GM04503 (cell line): ENCODE measurements at regions not wholly inside any gene's neighbourhood (a gene's known extent, or its start where the extent isn't known, plus 50 kb on each side); places are given as distances from the start of the nearest gene placed in this dataset.

Experiments
- DNase-seq: peaks from one replicate; pipeline ENCODE4 v3.0.0-alpha.2; 2012; ENCODE audit warnings: low read depth

DNA sequence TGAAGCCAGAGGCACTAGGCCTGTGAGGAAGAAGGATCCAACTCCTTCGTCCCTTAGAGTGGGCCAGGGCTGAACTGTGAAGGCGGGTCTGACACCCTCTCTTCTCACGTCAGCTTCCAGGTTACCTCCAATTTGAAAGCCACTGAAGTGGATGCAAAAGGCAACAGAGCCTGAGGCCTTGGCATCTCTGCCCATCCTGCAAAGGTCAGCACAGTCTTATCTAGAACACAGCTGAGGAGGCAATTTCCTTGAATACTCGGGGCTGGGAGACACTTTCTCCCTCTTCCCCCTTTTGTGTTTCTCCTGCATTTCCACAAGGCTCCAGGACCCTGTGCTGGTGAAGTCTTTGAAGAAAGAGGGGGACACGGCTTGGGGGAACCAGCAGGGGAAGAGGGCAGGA, 91.6 kb upstream of the PAX6 start:
- DNase-seq: no peak

DNA sequence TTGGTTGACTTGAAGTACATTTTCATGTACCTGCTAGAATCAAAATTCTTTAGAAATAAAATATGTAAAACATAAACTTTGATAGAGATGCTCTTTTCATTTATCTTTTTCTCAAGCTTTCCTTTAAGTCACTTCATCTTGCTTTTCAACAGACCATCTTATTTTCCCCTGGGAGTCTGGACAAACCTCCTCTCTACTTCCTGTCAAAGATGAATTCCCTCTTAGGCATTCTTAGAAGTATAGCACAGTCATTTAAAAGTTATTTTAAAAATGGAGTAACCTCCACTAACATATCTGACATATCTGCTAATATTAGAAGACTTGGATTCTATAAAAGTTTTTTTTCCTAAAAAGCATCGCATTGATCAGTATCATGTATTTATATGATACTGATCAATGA, 84.8 kb upstream of the PAX6 start:
- no peak for DNase-seq

DNA sequence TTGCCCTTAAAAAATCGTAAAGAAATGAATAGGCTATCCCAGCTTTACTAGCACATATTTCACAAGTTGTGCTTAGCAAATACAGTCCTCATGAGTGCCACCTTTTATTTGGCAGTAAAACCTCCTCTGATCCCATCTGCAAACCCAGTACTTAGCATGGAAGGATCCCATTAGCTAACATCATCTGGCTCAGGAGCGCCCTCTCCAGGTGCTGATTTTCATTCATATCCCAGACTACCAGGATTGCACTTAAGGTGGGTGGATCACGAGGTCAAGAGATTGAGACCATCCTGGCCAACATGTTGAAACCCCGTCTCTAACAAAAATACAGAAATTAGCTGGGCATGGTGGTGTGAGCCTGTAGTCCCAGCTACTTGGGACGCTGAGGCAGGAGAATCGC, 76.1 kb upstream of the PAX6 start:
- DNase-seq: no peak

GRCh38 chr11:31884080-31884479, 73.0 kb upstream of the PAX6 start:
- DNase-seq: no peak

- DNase-seq: no peak
Measured at GRCh38 chr11:31883435-31883834, 72.3 kb upstream of the PAX6 start.

GRCh38 chr11:31882951-31883392, 71.8 kb upstream of the PAX6 start:
- no peak for DNase-seq

- DNase-seq: no peak
Measured at GRCh38 chr11:31881825-31882224, 70.7 kb upstream of the PAX6 start.

DNA sequence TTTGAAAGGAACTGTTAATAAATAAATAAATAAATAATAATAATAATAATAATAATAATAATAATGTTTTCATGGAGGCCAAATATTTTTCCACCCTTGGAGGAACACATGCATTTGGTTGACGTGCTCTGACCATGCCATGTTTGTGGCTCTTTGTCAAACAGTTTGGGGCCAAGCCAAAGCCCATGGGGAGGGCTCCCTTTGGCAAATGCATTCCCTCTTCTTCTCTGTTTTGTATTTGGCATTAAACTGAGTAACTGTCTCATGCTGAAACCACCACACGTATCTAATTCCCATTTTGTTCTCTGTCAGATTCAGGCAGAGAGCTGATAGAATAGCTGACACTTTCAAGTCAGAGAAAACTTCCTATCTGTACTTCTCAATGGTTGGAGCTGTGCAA, 68.6 kb upstream of the PAX6 start:
- DNase-seq: no peak

DNA sequence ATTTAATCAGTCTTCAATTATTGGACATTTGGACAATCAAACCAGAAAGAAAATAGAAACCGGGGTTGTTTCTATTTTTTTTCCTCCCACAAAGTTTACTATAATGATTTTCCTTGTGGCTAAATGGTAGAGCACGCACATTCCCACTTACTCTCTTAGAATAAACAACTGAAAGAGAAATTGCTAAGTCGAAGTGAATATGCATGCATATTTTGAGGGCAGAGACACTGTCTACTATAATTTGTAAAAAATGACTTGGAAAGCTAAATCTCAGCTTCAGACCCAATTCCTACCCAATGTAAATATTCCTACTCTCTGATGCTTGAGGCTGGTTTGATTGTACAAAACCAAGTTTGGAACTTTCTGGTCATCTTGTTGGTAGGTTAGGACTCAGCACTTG, 66.7 kb upstream of the PAX6 start:
- no peak for DNase-seq

DNA sequence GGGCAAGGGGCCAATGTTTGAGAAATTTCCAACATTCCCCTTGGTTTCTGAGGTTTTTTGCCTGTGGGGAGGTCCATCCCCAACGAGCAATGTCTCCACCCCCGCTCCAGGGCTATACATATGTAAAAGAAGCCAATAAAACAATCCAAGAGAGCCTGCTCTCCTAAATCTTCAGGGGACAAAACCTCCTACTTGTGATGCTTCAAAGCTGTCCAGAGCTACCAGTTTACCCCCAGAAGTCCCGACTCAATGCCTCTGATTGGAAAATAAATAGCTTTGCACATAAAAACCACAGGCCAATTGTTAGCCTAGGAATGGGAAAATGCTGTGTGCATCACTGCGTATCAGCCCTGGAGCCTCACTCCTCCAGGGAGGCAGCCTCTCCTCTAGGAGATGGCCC, 66.0 kb upstream of the PAX6 start:
- DNase-seq: no peak

- no peak for DNase-seq
Measured at GRCh38 chr11:31875866-31876560, 64.9 kb upstream of the PAX6 start.

- no peak for DNase-seq
Measured at GRCh38 chr11:31874631-31875191, 63.6 kb upstream of the PAX6 start.

GRCh38 chr11:31873124-31873523, 62.0 kb upstream of the PAX6 start:
- no peak for DNase-seq

GRCh38 chr11:31872076-31872443, 60.9 kb upstream of the PAX6 start:
- DNase-seq: no peak

GRCh38 chr11:31871310-31872075, 60.4 kb upstream of the PAX6 start:
- DNase-seq: no peak

GRCh38 chr11:31870609-31871309, 59.6 kb upstream of the PAX6 start:
- DNase-seq: no peak

DNA sequence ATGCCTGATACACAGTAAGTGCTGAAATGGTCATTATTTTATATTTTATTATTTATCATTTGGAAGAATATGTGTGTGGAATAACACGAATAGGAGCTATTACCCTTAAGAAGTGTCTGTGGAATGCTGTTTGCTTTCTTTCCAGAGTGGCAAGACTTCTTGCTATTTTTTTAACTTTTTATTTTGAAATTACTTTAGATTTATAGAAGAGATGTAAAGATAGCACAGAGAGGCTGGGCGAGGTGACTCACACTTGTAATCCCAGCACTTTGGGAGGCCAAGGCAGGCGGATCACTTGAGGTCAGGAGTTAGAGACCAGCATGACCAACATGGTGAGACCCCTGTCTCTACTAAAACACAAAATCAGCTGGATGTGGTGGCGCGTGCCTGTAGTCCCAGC, 58.9 kb upstream of the PAX6 start:
- no peak for DNase-seq

DNA sequence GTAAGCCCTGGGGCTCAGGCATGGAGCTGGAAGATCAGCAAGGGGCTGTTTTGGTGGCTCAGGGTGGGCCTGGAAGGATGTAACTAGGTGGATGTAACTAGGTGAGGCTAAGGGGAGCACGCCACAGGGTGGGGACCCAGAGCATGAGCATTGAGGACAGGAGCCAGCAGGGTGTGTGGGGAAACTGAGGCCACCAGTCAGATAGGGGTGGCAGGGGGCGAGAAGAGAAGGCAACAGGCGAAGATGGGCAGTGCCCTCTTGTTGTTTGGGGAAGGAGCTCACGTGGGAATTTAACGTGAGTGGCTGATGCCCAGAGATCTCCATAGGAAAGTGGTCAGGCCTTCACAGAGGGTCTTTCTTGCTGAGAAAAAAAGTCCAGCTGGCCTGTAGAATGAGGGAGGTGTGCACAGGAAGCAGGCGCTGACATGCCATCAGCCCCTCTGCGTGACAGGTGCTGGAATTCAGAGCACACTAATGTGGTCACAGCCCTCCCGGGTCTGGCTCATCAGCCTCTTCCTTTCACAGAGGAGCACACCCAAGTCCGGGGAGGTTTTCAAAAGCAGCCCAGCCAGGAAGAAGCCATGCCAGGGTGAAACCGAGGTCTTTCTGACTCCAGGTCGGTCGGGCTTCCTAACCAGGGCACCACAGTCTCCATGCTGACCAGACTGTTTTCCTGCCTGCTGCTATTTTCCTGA, 54.6 kb upstream of the PAX6 start:
- DNase-seq: no peak

DNA sequence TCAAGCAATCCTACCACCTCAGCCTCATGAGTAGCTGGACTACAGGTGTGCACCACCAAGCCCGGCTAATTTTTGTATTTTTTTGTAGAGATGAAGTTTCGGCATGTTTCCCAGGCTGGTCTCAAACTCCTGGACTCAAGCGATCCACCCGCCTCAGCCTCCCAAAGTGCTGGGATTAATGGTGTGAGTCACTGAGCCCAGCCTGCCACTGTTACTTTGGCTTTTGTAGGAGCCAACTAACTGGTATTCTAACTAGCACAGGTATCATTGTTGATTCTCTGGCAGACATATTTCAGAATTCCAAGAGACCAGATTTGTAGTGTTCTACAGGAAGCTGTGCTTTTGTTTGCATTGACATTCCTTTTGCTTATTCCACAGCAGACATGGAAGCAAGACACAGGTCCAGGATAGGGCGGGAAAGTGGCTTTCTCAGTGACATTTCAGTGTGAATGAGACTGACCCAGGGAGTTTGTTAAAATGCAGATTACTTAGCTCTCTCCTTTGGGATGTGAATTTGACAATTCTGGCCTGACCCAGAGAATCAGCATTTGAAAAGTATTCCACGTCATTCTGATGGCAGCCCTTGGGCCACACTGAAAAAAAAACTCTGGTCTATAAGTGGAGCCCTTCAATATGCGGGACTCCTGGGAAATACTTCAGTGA, 52.2 kb upstream of the PAX6 start:
- no peak for DNase-seq

DNA sequence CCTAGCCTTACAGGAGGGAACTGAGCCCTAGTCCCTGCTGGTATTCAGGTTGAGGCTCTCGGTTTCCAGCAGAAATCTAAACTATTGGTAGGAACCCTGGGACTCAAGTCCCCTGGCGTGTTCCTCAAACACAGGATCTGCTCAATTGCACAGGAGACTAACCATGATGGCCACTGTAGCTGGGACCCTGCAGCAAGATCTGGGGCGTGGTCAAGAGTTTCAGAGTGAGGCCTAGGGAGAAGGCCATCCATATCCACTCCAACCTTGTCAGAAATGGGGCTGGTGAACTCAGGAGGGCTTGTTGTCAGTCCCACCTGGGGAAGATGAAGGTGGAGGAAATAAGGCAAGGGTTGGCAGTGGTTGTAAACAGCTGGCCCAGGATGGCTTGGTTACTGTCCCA, 49.9 kb upstream of the PAX6 start:
- no peak for DNase-seq
